ACC112 (cell line): ENCODE measurements at regions not wholly inside any gene's neighbourhood (a gene's known extent, or its start where the extent isn't known, plus 50 kb on each side); places are given as distances from the start of the nearest gene placed in this dataset.

Experiments used
- H2AFZ ChIP-seq: fragments of 200-600 bp; sonication (generic); one replicate; pipeline ENCODE4 v1.6.0; 2017; ENCODE audit warnings: antibody characterized with exemption, low read length; ENCODE audit not compliant: unreplicated experiment
- H3K27ac ChIP-seq: fragments of 200-600 bp; sonication (generic); 2 replicates; pipeline ENCODE4 v1.5.1; 2014; ENCODE audit warnings: low read depth, mild to moderate bottlenecking, antibody characterized with exemption, low read length, moderate library complexity
- H3K27me3 ChIP-seq: fragments of 200-600 bp; sonication (generic); 2 replicates; pipeline ENCODE4 v1.6.1; 2014; ENCODE audit warnings: mild to moderate bottlenecking, antibody characterized with exemption, low read length, moderate library complexity, mixed read lengths; ENCODE audit not compliant: insufficient read depth
- H3K36me3 ChIP-seq: fragments of 200-600 bp; sonication (generic); 2 replicates; pipeline ENCODE4 v1.6.1; 2016; ENCODE audit warnings: mild to moderate bottlenecking, antibody characterized with exemption, low read length, moderate library complexity, mixed read lengths; ENCODE audit not compliant: insufficient read depth
- H3K4me1 ChIP-seq: fragments of 200-600 bp; sonication (generic); one replicate; pipeline ENCODE4 v1.6.1; 2016; ENCODE audit warnings: low read length, mixed read lengths; ENCODE audit not compliant: insufficient read depth, unreplicated experiment, control insufficient read depth
- H3K4me3 ChIP-seq: fragments of 200-600 bp; sonication (generic); 2 replicates; pipeline ENCODE4 v1.5.1; 2014; ENCODE audit warnings: mild to moderate bottlenecking, low read depth, low read length
- H3K79me2 ChIP-seq: fragments of 200-600 bp; sonication (generic); one replicate; pipeline ENCODE4 v1.6.0; 2016; ENCODE audit warnings: low read length; ENCODE audit not compliant: control insufficient read depth, unreplicated experiment, insufficient read depth

DNA sequence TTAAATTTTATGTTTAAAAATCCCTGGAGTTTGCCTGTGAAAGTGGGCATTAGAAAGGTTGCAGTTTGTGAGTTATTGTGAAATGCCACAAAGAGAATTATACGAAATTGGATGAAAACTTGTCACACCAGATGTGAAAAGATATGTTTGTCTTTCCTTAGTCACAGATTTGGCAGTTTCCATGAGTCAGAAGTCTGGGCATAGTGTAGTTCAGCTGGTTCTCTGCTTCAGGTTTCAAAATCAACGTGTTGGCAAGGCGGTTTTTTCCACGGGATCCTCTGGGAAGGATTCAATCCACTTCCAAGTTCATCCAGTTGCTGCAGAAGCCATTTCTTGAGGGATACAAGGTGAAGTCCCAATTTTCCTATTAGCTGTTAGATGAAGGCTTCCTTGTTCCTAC lies 658.0 kb upstream of the CDH2 start:
- Histone ChIP-seq H2AFZ (peak overlapping the region; percentile 85), H3K4me3 (peak overlapping the region; percentile 48; the same call in 1 of the 2 replicates), H3K79me2 (no peaks in the 10 kb centered on the region), H3K36me3 (no peaks in the 10 kb centered on the region), H3K27me3 (no peaks in the 10 kb centered on the region), H3K27ac (peak overlapping the region; percentile 62), H3K4me1 (peaks cover 10% of the 10 kb centered on the region)

GRCh38 chr18:28831908-28832307 lies 655.0 kb upstream of the CDH2 start:
- no peak overlapping the region for H3K4me3 ChIP-seq
- H3K27me3 ChIP-seq, result no peaks in the 10 kb centered on the region
- H3K36me3 ChIP-seq, result no peaks in the 10 kb centered on the region
- H3K27ac ChIP-seq, result no peak overlapping the region
- H3K4me1 ChIP-seq, result peaks cover 10% of the 10 kb centered on the region
- no peak overlapping the region for H2AFZ ChIP-seq
- H3K79me2 ChIP-seq, result no peaks in the 10 kb centered on the region

GRCh38 chr18:28831476-28831875 lies 654.5 kb upstream of the CDH2 start:
- Histone ChIP-seq H2AFZ (no peak overlapping the region), H3K4me3 (no peak overlapping the region), H3K79me2 (no peaks in the 10 kb centered on the region), H3K27me3 (no peaks in the 10 kb centered on the region), H3K4me1 (peaks cover 10% of the 10 kb centered on the region), H3K36me3 (no peaks in the 10 kb centered on the region), H3K27ac (no peak overlapping the region)

DNA sequence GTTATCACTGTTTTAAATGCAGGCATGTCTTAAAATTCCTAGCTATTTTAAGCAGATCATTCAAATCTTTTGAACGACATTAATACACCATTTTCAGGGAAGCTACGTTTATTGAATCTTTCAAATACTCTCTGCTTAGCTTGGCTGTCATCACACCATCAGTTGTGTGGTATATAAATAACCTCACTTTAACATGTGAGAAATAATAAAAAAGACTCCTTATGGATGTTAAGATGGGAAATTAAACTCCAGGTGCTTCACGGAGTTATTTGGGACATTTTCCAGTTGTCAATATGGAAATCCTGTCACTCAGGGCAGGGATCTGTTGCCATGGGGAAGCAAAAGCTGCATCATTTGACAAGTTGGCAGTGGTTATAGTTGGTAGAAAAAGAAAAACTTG lies 649.2 kb upstream of the CDH2 start:
- Histone ChIP-seq H3K79me2 (no peaks in the 10 kb centered on the region), H3K4me1 (no peaks in the 10 kb centered on the region), H2AFZ (no peak overlapping the region), H3K4me3 (no peak overlapping the region), H3K36me3 (no peaks in the 10 kb centered on the region), H3K27me3 (no peaks in the 10 kb centered on the region), H3K27ac (no peak overlapping the region)

DNA sequence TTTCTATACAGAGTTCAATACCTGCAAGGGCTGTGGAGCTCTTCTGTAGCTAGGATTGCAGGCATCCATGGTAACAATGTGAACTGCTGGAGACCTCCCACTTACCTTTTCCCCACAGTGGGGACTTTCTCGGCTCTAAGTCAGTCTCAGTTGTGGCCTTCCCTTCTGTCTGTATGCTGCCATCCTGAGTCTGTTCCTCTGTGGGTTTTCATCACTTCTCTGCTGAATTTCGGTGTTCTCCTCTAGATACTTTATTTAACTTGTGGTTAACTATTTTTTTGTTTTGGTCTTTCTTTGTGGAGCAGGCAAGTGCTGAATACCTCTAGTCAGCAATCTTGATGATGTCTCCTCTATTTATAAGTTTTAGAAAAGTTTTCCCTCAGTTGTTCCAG lies 647.2 kb upstream of the CDH2 start:
- Histone ChIP-seq H3K4me1 (no peaks in the 10 kb centered on the region), H3K36me3 (no peaks in the 10 kb centered on the region), H3K79me2 (no peaks in the 10 kb centered on the region), H3K27ac (no peak overlapping the region), H2AFZ (no peak overlapping the region), H3K27me3 (no peaks in the 10 kb centered on the region), H3K4me3 (no peak overlapping the region)

DNA sequence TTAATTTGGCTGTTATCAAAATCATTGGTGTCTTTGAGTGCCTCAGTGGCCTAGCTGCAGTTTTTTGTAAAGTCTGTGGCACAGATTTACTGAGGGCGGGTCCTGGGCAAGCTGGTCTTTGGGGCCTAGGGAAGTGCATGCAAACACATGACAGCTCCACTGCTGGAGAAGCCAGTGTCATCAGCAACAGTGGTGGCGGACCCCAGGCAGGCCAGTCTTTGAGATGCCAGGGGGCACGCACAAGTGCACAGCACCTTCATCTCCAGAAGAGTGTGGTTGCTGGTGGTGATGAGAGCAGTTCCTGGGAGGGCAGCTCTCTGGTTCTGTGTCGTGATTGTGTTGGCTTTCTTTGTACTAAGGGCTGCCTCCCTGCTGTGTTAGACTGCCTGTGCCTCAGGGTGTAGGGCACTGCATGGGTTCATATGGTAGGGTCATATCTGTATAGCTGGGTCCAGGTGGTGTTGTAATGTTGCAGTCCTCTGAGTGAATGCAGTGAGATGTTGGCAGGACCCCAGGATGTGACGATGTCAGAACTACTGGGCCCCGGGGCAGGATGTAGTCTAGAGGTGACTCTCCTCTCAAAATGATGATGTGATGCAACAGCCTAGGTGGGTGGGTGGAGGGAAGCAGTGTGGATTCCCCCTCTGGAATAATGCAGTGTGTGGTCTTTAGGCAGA lies 646.7 kb upstream of the CDH2 start:
- Histone ChIP-seq H3K36me3 (no peaks in the 10 kb centered on the region), H3K79me2 (no peaks in the 10 kb centered on the region), H3K4me1 (no peaks in the 10 kb centered on the region), H3K4me3 (no peak overlapping the region), H3K27me3 (no peaks in the 10 kb centered on the region), H2AFZ (no peak overlapping the region), H3K27ac (no peak overlapping the region)

- Histone ChIP-seq H3K36me3 (no peaks in the 10 kb centered on the region), H2AFZ (no peak overlapping the region), H3K27ac (no peak overlapping the region), H3K4me3 (no peak overlapping the region), H3K27me3 (no peaks in the 10 kb centered on the region), H3K4me1 (no peaks in the 10 kb centered on the region), H3K79me2 (no peaks in the 10 kb centered on the region)
Measured at GRCh38 chr18:28820353-28820752, 643.4 kb upstream of the CDH2 start.

- no peaks in the 10 kb centered on the region for H3K79me2 ChIP-seq
- H2AFZ ChIP-seq, result no peak overlapping the region
Measured at GRCh38 chr18:28816155-28816554, 639.2 kb upstream of the CDH2 start.

DNA sequence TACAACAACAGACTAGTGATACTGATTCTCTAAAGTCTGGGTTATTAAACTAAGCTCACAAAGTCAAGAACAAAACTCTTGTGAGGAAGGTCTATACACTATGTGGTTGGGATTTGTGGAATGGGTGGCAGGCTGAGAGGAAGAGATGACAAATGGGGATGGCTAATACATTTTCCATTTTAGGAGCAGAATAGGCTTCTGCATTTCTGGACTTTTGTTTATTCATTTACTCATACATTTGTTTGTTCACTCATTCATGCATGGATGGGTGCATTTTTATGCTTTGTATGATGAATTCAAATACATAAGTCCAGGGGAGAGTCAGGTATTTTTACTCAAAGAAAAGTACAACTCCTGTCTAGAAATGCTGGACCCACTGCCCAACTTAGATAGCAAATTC lies 637.4 kb upstream of the CDH2 start:
- Histone ChIP-seq H3K79me2 (no peaks in the 10 kb centered on the region), H2AFZ (no peak overlapping the region), H3K36me3 (no peaks in the 10 kb centered on the region), H3K27me3 (no peaks in the 10 kb centered on the region), H3K27ac (no peak overlapping the region), H3K4me3 (no peak overlapping the region), H3K4me1 (no peaks in the 10 kb centered on the region)

More at GRCh38 chr18:28816155-28816554, 639.2 kb upstream of the CDH2 start:
- Histone ChIP-seq H3K27ac (no peak overlapping the region), H3K27me3 (no peaks in the 10 kb centered on the region), H3K4me3 (no peak overlapping the region), H3K36me3 (no peaks in the 10 kb centered on the region), H3K4me1 (no peaks in the 10 kb centered on the region)

DNA sequence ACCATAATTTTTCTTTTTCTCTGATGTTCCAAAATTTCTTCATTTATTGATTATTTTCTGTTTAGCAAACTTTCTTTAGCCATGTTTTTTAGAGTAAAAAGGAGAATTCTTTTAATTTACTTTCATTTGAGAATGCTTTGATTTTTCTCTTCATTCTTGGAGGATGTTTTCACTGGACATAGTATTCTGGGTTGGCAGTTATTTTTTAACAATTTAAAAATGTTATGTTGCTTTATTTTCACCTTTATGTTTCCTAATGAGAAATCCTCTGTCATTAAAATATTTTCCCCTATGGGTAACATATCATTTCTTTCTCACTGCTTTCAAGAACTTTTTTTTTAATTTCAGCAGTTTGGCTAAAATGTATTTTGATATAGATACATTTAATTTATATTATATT lies 631.4 kb upstream of the CDH2 start:
- Histone ChIP-seq H3K36me3 (no peaks in the 10 kb centered on the region), H3K27ac (no peak overlapping the region), H3K4me3 (no peak overlapping the region), H3K27me3 (no peaks in the 10 kb centered on the region), H3K4me1 (no peaks in the 10 kb centered on the region), H3K79me2 (no peaks in the 10 kb centered on the region), H2AFZ (no peak overlapping the region)

GRCh38 chr18:28805491-28805890 lies 628.6 kb upstream of the CDH2 start:
- no peak overlapping the region for H2AFZ ChIP-seq
- no peak overlapping the region for H3K4me3 ChIP-seq

More at GRCh38 chr18:28805491-28805890, 628.6 kb upstream of the CDH2 start:
- Histone ChIP-seq H3K4me1 (peaks cover 16% of the 10 kb centered on the region), H3K27me3 (no peaks in the 10 kb centered on the region), H3K36me3 (no peaks in the 10 kb centered on the region), H3K27ac (no peak overlapping the region), H3K79me2 (no peaks in the 10 kb centered on the region)
